HT-29 (cell line): ENCODE measurements at regions not wholly inside any gene's neighbourhood (a gene's known extent, or its start where the extent isn't known, plus 50 kb on each side); places are given as distances from the start of the nearest gene placed in this dataset.
"Not testable (repeated sequence)": the region's sequence is repeated elsewhere in the genome, so short reads cannot be mapped to it uniquely, and the experiment has no call there.

Experiments
- DNase-seq: peaks from one replicate; pipeline ENCODE4 v3.0.0-alpha.2; 2015; ENCODE audit warnings: low spot score

GRCh38 chr6:139730340-139730974, 356.0 kb upstream of the CITED2 start:
- no peak for DNase-seq

- DNase-seq = no peak
Observed at GRCh38 chr6:139728876-139729427, 354.5 kb upstream of the CITED2 start.

- not testable (repeated sequence) for DNase-seq
Observed at GRCh38 chr6:139726272-139726671, 351.8 kb upstream of the CITED2 start.

GRCh38 chr6:139722530-139722929, 348.1 kb upstream of the CITED2 start:
- DNase-seq = no peak

- DNase-seq = no peak
Observed at GRCh38 chr6:139721954-139722353, 347.5 kb upstream of the CITED2 start.

- no peak for DNase-seq
Observed at GRCh38 chr6:139713900-139714506, 339.6 kb upstream of the CITED2 start.

- DNase-seq = no peak
Observed at GRCh38 chr6:139713424-139713823, 339.0 kb upstream of the CITED2 start.

GRCh38 chr6:139712830-139713229, 338.4 kb upstream of the CITED2 start:
- DNase-seq = no peak

- DNase-seq = no peak
Observed at GRCh38 chr6:139711804-139712585, 337.5 kb upstream of the CITED2 start.

GRCh38 chr6:139710556-139710955, 336.1 kb upstream of the CITED2 start:
- DNase-seq = no peak

GRCh38 chr6:139708337-139709199, 334.1 kb upstream of the CITED2 start:
- peak; percentile 24 for DNase-seq

- no peak for DNase-seq
Observed at GRCh38 chr6:139706912-139707311, 332.5 kb upstream of the CITED2 start.

- no peak for DNase-seq
Observed at GRCh38 chr6:139705284-139705683, 330.8 kb upstream of the CITED2 start.

GRCh38 chr6:139703780-139704179, 329.3 kb upstream of the CITED2 start:
- no peak for DNase-seq

- no peak for DNase-seq
Observed at GRCh38 chr6:139702706-139703105, 328.3 kb upstream of the CITED2 start.

- no peak for DNase-seq
Observed at GRCh38 chr6:139701695-139702094, 327.2 kb upstream of the CITED2 start.

- DNase-seq = no peak
Observed at GRCh38 chr6:139701003-139701402, 326.6 kb upstream of the CITED2 start.

GRCh38 chr6:139699911-139700310, 325.5 kb upstream of the CITED2 start:
- DNase-seq = no peak

GRCh38 chr6:139699335-139699734, 324.9 kb upstream of the CITED2 start:
- DNase-seq = no peak

- no peak for DNase-seq
Observed at GRCh38 chr6:139698526-139699176, 324.2 kb upstream of the CITED2 start.

- not testable (repeated sequence) for DNase-seq
Observed at GRCh38 chr6:139697856-139698255, 323.4 kb upstream of the CITED2 start.
